Gastroesophageal sphincter (tissue), 4 donors: ENCODE measurements at regions not wholly inside any gene's neighbourhood (a gene's known extent, or its start where the extent isn't known, plus 50 kb on each side); places are given as distances from the start of the nearest gene placed in this dataset.

Source experiments
- ATAC-seq: fragments of 150-250 bp; one replicate; pipeline ENCODE4 v1.9.1; 2016; ENCODE audit warnings: mild to moderate bottlenecking, moderate library complexity
- H3K27ac ChIP-seq, 4 donors: fragments of 200-600 bp; sonication (generic) in 3 of 4; 1 replicate in 3 of 4; 2 replicates in 1 of 4; pipeline ENCODE4 v1.5.1; 2016 to 2019
- H3K27me3 ChIP-seq: fragments of 200-600 bp; sonication (generic); one replicate; pipeline ENCODE4 v1.5.1; 2019
- H3K36me3 ChIP-seq, 2 donors: fragments of 200-600 bp; sonication (generic); one replicate each; pipeline ENCODE4 v1.5.1; 2019; ENCODE audit warnings: control low read depth in 1 of 2
- H3K4me1 ChIP-seq, 3 donors: fragments of 200-600 bp; sonication (generic); 1 replicate in 2 of 3; 2 replicates in 1 of 3; pipeline ENCODE4 v1.5.1; 2016 to 2019; ENCODE audit warnings: control low read depth in 2 of 3
- H3K4me3 ChIP-seq, 2 donors: fragments of 200-600 bp; sonication (generic); one replicate each; pipeline ENCODE4 v1.5.1; 2019; ENCODE audit warnings: mild to moderate bottlenecking in 1 of 2, moderate library complexity in 1 of 2
- H3K9me3 ChIP-seq, 3 donors: fragments of 200-600 bp; sonication (generic); one replicate each; pipeline ENCODE4 v1.5.1; 2017 to 2019; ENCODE audit warnings: control low read depth in 2 of 3
- EP300 ChIP-seq: sonication (generic); formaldehyde crosslinking; IDR thresholded peaks from one replicate; pipeline ENCODE4 v1.6.1; 2017; ENCODE audit warnings: antibody characterized with exemption, mild to moderate bottlenecking
- POLR2A ChIP-seq, 2 donors: fragments of 450-650 bp; IDR thresholded peaks; one replicate each; pipeline ENCODE4 v1.6.1; 2017; ENCODE audit warnings: antibody characterized with exemption in 2 of 2, mild to moderate bottlenecking in 2 of 2, moderate library complexity in 1 of 2
- POLR2AphosphoS5 ChIP-seq: sonication (generic); formaldehyde crosslinking; IDR thresholded peaks from one replicate; pipeline ENCODE4 v1.6.1; 2017; ENCODE audit warnings: antibody characterized with exemption
- WGBS, 2 donors: methylation state at CpG; one replicate each; pipeline ENCODE4 v1.1.5; 2018; ENCODE audit warnings: low coverage in 1 of 2; 5-methylcytosine and 5-hydroxymethylcytosine counted together
- TF ChIP-seq, protein P1 (sequence below), 4 experiments: fragments of 200-600 bp in 2 of 4; fragments of 450-650 bp in 2 of 4; sonication (generic) in 1 of 4; IDR thresholded peaks; one replicate each; pipeline ENCODE4 v1.5.1; 2017 to 2019; ENCODE audit warnings: antibody characterized with exemption in 4 of 4, mild to moderate bottlenecking in 2 of 4, moderate library complexity in 2 of 4

DNA sequence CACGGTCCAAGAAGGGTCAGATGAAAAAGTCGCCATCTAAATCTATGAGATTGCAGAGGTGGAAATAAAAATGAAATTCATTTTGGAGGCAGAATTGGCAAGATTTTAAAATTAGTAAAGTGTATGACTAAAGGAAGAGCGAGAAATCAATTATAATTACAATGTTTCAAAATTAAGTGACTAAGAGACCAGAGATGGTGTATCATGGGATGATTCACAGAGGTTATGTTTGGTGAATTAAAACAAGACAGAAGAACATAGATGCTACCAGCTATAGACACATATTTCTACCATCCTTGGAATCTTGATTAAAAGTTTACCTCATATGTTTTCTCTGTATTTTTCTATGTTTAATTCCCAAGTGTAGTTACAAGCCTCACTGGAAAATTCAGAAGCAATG lies 308.9 kb upstream of the DNAJC19 start:
- 77 to 85% methylated on average over 2 to 3 of the region's 3 CpGs for WGBS, 2 donors
- H3K4me1 ChIP-seq: no peaks in the 10 kb centered on the region
- no peaks in the 10 kb centered on the region for H3K36me3 ChIP-seq
- no peak overlapping the region for H3K27ac ChIP-seq
- TF ChIP-seq EP300 (no peak), POLR2A (IDR thresholded peaks at IDR 0.05) (no peak), POLR2AphosphoS5 (no peak)
- TF ChIP-seq, protein P1, sequence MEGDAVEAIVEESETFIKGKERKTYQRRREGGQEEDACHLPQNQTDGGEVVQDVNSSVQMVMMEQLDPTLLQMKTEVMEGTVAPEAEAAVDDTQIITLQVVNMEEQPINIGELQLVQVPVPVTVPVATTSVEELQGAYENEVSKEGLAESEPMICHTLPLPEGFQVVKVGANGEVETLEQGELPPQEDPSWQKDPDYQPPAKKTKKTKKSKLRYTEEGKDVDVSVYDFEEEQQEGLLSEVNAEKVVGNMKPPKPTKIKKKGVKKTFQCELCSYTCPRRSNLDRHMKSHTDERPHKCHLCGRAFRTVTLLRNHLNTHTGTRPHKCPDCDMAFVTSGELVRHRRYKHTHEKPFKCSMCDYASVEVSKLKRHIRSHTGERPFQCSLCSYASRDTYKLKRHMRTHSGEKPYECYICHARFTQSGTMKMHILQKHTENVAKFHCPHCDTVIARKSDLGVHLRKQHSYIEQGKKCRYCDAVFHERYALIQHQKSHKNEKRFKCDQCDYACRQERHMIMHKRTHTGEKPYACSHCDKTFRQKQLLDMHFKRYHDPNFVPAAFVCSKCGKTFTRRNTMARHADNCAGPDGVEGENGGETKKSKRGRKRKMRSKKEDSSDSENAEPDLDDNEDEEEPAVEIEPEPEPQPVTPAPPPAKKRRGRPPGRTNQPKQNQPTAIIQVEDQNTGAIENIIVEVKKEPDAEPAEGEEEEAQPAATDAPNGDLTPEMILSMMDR (IDR thresholded peaks at IDR 0.05): no peak
- H3K27me3 ChIP-seq: no peaks in the 10 kb centered on the region
- no peak overlapping the region for H3K4me3 ChIP-seq
- no peak for ATAC-seq
- no peaks in the 10 kb centered on the region for H3K9me3 ChIP-seq

DNA sequence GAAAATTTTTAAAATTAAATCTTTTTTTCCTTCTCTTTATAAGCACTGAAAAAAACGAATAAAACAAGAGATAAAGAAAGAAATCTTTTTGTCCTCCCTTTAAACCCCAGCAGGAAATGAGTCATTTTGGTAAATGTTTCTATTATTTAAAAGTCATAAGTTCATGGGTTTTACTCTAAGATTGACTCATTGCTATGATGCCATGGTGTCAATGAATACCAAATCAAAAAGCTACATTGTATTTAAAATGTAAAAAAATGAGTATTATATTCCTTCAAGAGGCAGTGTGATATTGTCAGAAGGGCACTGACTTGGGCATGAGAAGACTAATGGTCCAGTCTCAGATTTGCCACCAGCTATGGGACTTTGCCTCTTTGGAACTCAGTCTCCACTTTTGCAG lies 303.4 kb upstream of the DNAJC19 start:
- Histone ChIP-seq H3K27me3 (no peaks in the 10 kb centered on the region), H3K4me3 (no peak overlapping the region), H3K9me3 (no peaks in the 10 kb centered on the region), H3K27ac (no peak overlapping the region), H3K36me3 (no peaks in the 10 kb centered on the region), H3K4me1 (no peaks in the 10 kb centered on the region)
- no peak for ATAC-seq
- 13 to 40% methylated on average over 1 of the region's 1 CpG for WGBS, 2 donors
- no peak for TF ChIP-seq POLR2AphosphoS5
- no peak for TF ChIP-seq POLR2A (IDR thresholded peaks at IDR 0.05)
- TF ChIP-seq, protein P1 (IDR thresholded peaks at IDR 0.05): no peak
- TF ChIP-seq EP300: no peak

DNA sequence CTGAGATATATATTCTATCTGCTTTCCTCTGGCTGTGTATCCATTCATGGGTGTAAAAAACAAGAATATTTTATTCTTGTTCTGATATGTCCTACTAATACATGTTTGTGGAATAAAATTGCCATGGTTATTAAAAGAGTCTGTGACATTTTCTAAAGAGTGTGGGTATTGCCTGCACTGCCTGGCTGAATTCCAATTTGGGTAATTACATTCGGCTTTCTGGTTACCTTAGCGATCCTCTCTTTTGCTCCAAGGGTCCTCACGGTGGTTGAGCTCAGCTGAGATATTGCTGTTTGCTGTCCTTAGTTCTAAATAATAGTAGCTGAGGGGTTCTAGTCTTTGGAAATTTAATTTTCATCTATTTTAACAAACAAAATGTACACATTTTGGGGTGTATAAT lies 301.4 kb upstream of the DNAJC19 start:
- no peaks in the 10 kb centered on the region for H3K27me3 ChIP-seq
- no peaks in the 10 kb centered on the region for H3K36me3 ChIP-seq
- H3K4me1 ChIP-seq: no peaks in the 10 kb centered on the region
- no peaks in the 10 kb centered on the region for H3K9me3 ChIP-seq
- H3K27ac ChIP-seq: no peak overlapping the region
- WGBS, 2 donors: 48 to 49% methylated on average over 3 of the region's 3 CpGs
- no peak for ATAC-seq
- no peak for TF ChIP-seq POLR2AphosphoS5
- TF ChIP-seq POLR2A (IDR thresholded peaks at IDR 0.05): no peak
- TF ChIP-seq EP300: no peak
- TF ChIP-seq, protein P1 (IDR thresholded peaks at IDR 0.05): no peak
- H3K4me3 ChIP-seq: no peak overlapping the region

DNA sequence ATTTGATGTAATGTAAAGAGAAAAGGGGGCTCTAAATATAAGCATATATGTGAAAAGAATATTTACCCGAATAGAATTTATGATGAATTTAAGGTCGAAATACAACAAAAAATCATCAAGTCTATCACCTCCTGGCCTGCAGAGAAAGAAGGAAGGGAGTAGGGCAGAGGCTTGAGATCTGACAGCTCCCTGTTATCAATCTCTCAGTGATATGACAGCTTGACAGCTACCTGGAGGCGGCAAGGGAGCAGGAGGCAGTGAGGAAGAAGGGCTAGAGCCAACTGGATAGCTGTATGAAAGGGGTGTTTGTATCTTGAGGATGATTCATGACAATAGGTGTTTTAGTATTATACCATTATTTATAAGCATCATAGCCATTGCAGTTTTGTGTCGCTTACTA lies 299.8 kb upstream of the DNAJC19 start:
- Histone ChIP-seq H3K9me3 (no peaks in the 10 kb centered on the region), H3K27ac (no peak overlapping the region), H3K27me3 (no peaks in the 10 kb centered on the region), H3K4me1 (no peaks in the 10 kb centered on the region), H3K36me3 (no peaks in the 10 kb centered on the region), H3K4me3 (no peak overlapping the region)
- TF ChIP-seq POLR2A (IDR thresholded peaks at IDR 0.05) (no peak), POLR2AphosphoS5 (no peak), EP300 (no peak)
- TF ChIP-seq, protein P1 (IDR thresholded peaks at IDR 0.05): no peak
- WGBS, 2 donors: 77 to 83% methylated on average over 4 of the region's 4 CpGs
- ATAC-seq: no peak

DNA sequence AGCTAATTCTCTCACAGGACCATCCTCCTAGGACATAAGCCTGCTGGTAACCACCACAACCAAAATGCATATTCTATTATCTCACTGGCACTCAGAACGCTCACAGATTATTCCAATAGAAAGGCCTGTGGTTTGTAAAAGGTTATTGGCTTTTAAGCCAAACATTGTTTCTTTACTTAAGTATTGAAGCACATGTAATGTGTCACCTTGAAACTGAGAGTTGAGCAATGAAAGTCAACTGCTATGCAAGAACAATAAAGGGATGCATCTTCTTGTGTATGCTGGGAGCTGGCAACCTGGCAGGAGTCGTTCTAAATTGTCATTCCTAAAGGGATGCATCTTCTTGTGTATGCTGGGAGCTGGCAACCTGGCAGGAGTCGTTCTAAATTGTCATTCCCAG lies 298.6 kb upstream of the DNAJC19 start:
- Histone ChIP-seq H3K27ac (no peak overlapping the region), H3K27me3 (no peaks in the 10 kb centered on the region), H3K36me3 (no peaks in the 10 kb centered on the region), H3K4me1 (no peaks in the 10 kb centered on the region), H3K4me3 (no peak overlapping the region), H3K9me3 (no peaks in the 10 kb centered on the region)
- TF ChIP-seq EP300 (no peak), POLR2A (IDR thresholded peaks at IDR 0.05) (no peak), POLR2AphosphoS5 (no peak)
- TF ChIP-seq, protein P1 (IDR thresholded peaks at IDR 0.05): no peak
- no peak for ATAC-seq
- 60 to 71% methylated on average over 3 of the region's 3 CpGs for WGBS, 2 donors
